Heart right ventricle (tissue), 16 donors: ENCODE measurements at regions not wholly inside any gene's neighbourhood (a gene's known extent, or its start where the extent isn't known, plus 50 kb on each side); places are given as distances from the start of the nearest gene placed in this dataset.

Experiments
- ATAC-seq, 8 donors: fragments of 200-7000 bp; cut with Tn5 transposase; one replicate each; pipeline ENCODE4 v1.9.1; 2020; ENCODE audit warnings: mild to moderate bottlenecking in 8 of 8, moderate library complexity in 8 of 8, moderate number of reproducible peaks in 1 of 8
- DNase-seq, 2 donors: peaks; one replicate each; pipeline ENCODE4 v3.0.0-alpha.2; 2020
- H3K27ac ChIP-seq, 10 donors: fragments of 200-600 bp; sonication (generic) in 2 of 10; one replicate each; pipeline versions ENCODE4 v1.5.0 to v1.8.0; 2020 to 2022; ENCODE audit warnings: mild to moderate bottlenecking in 3 of 10
- H3K27me3 ChIP-seq, 7 donors: fragments of 200-600 bp; one replicate each; pipeline ENCODE4 v1.8.0; 2021 to 2022; ENCODE audit warnings: mild to moderate bottlenecking in 2 of 7
- H3K36me3 ChIP-seq, 9 donors: fragments of 200-600 bp; sonication (generic) in 1 of 9; one replicate each; pipeline versions ENCODE4 v1.5.0 to v1.8.0; 2020 to 2022; ENCODE audit warnings: mild to moderate bottlenecking in 2 of 9
- H3K4me1 ChIP-seq, 9 donors: fragments of 200-600 bp; sonication (generic) in 1 of 9; one replicate each; pipeline versions ENCODE4 v1.5.0 to v1.8.0; 2020 to 2022; ENCODE audit warnings: mild to moderate bottlenecking in 4 of 9
- H3K4me3 ChIP-seq, 10 donors: fragments of 200-600 bp; sonication (generic) in 2 of 10; one replicate each; pipeline versions ENCODE4 v1.5.0 to v1.8.0; 2020 to 2022; ENCODE audit warnings: mild to moderate bottlenecking in 7 of 10, moderate library complexity in 2 of 10
- H3K9me3 ChIP-seq, 11 donors: fragments of 200-600 bp in 10 of 11; sonication (generic) in 2 of 11; one replicate each; pipeline versions ENCODE4 v1.5.0 to v1.8.0; 2013 to 2022; ENCODE audit warnings: mild to moderate bottlenecking in 2 of 11, control low read depth in 1 of 11, moderate library complexity in 1 of 11
- WGBS, 2 donors: extraction: QIAGEN DNeasy Blood & Tissue Kit; methylation state at CpG; one replicate each; pipeline ENCODE4 v1.1.7; 2013; ENCODE audit warnings: inconsistent platforms in 1 of 2; 5-methylcytosine and 5-hydroxymethylcytosine counted together
- intact Hi-C, 10 donors: fragments of 100-400 bp; cut with DNase I; formaldehyde crosslinking; loops; one replicate each; pipeline versions ENCODE4 v1.11.1 to v1.14.2; 2022
- TF ChIP-seq, protein P1 (sequence below), 9 donors: fragments of 200-600 bp; sonication (generic) in 2 of 9; IDR thresholded peaks; one replicate each; pipeline versions ENCODE4 v1.5.0 to v1.8.0; 2021 to 2022; ENCODE audit warnings: antibody characterized with exemption in 9 of 9, mild to moderate bottlenecking in 5 of 9, moderate library complexity in 1 of 9
- donor health status: Arrhythmogenic right ventricular cardiomyopathy.
- donor health status: ischemic (EF 13 %, LVEDD 7.1; RV severe dilation, severe dysfunction).
- donor health status: healthy with polysubstance abuse.
- donor health status: DM: no; HTN: yes; CAD: no.
- donor health status: DM: no; HTN: no; CAD: no.
- donor health status: ischemic (EF 25% LVEDD 6.9; RV normal size, moderate dysfunction).
- donor health status: ischemic (EF 25% LVEDD 5.7; RV mildly dilated, moderate dysfunction).
- donor health status: healthy.
- donor health status: DM: yes; HTN: yes; CAD: no.
- donor health status: Ischemic cardiomyopathy.
- donor health status: ischemic (EF 35%, LVEDD 5.7; RV mildly dilated, moderate dysfunction).
- donor health status: nonischemic (EF 11% LVEDD 7.7; RV severe dilation, severe dysfunction).
- donor health status: DM: yes; HTN: yes; CAD: no.
- donor health status: PGD.
- donor health status: ischemic (EF 29% LVEDD 5.4; RV normal size, mild dysfunction).
- donor health status: nonischemic (EF 23%, LVEDD 6.1; RV moderate dilation, normal function).

DNA sequence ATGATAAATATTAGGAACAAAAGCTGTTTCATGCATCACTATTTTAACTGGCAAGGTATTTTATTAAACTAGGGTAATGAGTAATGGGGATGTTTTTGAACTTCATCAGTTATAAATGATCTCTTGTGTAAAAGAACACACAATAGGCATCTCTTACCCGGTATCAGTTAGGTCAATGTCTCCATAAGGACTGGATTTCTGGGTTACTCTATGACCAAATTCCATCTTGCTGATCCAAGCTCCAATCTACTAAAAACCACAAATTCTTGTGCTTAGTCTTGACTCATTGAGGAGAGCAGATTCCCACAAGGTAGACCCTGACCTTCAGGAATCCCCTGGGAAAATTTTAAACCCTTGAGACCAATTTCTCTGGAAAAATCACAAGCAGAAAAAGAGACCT, 1167.7 kb downstream of the XPNPEP1 start:
- ATAC-seq (no peak), DNase-seq (no peak)
- no peaks in the 10 kb centered on the region for H3K27me3 ChIP-seq
- H3K27ac ChIP-seq = no peak overlapping the region
- H3K9me3 ChIP-seq = no peaks in the 10 kb centered on the region
- TF ChIP-seq, protein P1, sequence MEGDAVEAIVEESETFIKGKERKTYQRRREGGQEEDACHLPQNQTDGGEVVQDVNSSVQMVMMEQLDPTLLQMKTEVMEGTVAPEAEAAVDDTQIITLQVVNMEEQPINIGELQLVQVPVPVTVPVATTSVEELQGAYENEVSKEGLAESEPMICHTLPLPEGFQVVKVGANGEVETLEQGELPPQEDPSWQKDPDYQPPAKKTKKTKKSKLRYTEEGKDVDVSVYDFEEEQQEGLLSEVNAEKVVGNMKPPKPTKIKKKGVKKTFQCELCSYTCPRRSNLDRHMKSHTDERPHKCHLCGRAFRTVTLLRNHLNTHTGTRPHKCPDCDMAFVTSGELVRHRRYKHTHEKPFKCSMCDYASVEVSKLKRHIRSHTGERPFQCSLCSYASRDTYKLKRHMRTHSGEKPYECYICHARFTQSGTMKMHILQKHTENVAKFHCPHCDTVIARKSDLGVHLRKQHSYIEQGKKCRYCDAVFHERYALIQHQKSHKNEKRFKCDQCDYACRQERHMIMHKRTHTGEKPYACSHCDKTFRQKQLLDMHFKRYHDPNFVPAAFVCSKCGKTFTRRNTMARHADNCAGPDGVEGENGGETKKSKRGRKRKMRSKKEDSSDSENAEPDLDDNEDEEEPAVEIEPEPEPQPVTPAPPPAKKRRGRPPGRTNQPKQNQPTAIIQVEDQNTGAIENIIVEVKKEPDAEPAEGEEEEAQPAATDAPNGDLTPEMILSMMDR (IDR thresholded peaks at IDR 0.05) = no peak
- 85 to 97% methylated on average over 1 of the region's 1 CpG for WGBS, 2 donors
- no peaks in the 10 kb centered on the region for H3K36me3 ChIP-seq
- H3K4me1 ChIP-seq = no peaks in the 10 kb centered on the region
- intact Hi-C loops = no loop called here
- no peak overlapping the region for H3K4me3 ChIP-seq

DNA sequence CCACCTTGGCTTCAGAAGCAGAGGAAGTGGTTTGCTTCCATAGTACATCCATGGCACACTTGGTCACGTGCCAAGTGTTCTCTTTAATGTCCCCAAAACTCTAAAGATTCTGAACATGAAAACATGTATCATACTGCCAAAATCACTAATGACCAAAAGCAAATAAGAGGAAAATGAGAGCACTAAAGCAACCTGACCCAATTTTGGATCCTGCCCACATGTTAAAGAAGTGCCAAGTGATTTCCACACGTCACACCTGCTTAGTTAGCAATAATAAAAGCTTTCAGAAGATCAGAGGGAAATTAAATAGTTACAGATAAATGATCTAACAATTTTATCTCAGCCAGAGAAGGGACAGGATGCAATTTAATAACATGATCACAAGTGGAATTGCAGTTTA, 1170.0 kb downstream of the XPNPEP1 start:
- no peak for ATAC-seq
- H3K27me3 ChIP-seq = no peaks in the 10 kb centered on the region
- intact Hi-C loops = no loop called here
- no peak overlapping the region for H3K4me3 ChIP-seq
- no peaks in the 10 kb centered on the region for H3K9me3 ChIP-seq
- no peak for DNase-seq
- 32 to 46% methylated on average over 2 of the region's 2 CpGs for WGBS, 2 donors
- H3K4me1 ChIP-seq = no peaks in the 10 kb centered on the region
- TF ChIP-seq, protein P1 (IDR thresholded peaks at IDR 0.05) = no peak
- H3K36me3 ChIP-seq = no peaks in the 10 kb centered on the region
- H3K27ac ChIP-seq = no peak overlapping the region

DNA sequence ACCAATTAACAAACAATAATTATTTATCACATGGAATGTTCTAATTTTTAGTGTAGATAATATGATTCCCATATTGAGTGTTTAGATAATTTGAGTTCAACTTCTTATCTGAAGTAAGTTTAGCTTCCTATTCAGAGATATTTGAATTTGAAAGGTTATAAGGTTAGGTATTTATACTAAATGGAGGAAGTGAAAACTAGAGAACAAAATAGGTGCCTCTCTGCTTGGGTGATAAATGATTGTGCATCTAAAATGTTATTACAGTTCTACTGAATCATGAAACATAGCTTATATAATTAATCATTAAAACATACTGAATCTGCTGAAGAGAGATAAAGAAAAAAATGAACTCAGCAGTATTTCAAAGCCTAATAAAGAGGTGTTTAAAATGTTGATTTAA, 1174.3 kb downstream of the XPNPEP1 start:
- no peak for ATAC-seq
- intact Hi-C loops = no loop called here

DNA sequence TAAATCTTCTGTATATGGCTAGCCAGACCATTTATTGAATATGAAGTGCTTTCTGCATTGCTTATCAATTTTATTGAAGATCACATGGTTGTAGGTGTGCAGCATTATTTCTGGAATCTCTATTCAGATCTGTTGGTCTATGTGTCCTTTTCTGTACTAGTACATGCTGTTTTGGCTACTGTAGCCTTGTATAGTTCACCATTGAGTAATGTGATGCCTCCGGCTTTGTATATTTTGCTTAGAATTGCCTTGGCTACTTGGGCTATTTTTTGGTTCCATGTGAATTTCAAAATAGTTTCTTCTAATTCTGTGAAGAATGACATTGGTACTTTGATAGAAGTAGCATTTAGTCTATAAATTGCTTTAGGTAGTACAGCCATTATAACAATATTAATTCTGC, 1187.2 kb downstream of the XPNPEP1 start:
- H3K27me3 ChIP-seq = no peaks in the 10 kb centered on the region
- ATAC-seq (no peak), DNase-seq (no peak)
- WGBS, 2 donors = 96% methylated on average over 1 of the region's 1 CpG
- H3K4me3 ChIP-seq = no peak overlapping the region
- TF ChIP-seq, protein P1 (IDR thresholded peaks at IDR 0.05) = no peak
- H3K36me3 ChIP-seq = no peaks in the 10 kb centered on the region
- intact Hi-C loops = no loop called here
- no peaks in the 10 kb centered on the region for H3K4me1 ChIP-seq
- H3K9me3 ChIP-seq = peaks cover 0 to 11% (median 0%) of the 10 kb centered on the region in 11 donors
- H3K27ac ChIP-seq = no peak overlapping the region

More for the DNA sequence above, 1174.3 kb downstream of the XPNPEP1 start:
- TF ChIP-seq, protein P1 (IDR thresholded peaks at IDR 0.05) = no peak
- Histone ChIP-seq H3K36me3 (no peaks in the 10 kb centered on the region), H3K27me3 (no peaks in the 10 kb centered on the region), H3K27ac (no peak overlapping the region), H3K4me1 (no peaks in the 10 kb centered on the region), H3K9me3 (no peaks in the 10 kb centered on the region), H3K4me3 (no peak overlapping the region)
- no peak for DNase-seq

DNA sequence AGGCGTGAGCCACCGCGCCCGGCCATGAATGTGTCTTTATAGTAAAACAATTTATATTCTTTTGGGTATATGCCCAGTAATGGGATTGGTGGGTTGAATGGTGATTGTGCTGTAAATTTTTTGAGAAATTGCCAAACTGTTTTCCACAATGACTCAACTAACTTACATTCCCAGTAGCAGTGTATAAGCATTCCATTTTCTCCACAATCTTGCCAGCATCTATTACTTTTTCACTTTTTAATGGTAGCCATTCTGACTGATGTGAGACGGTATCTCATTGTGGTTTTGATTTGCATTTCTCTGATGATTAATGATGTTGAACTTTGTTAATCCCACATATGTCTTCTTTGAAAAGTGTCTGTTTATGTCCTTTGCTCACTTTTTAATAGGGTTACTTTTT, 1187.9 kb downstream of the XPNPEP1 start:
- DNase-seq = no peak
- H3K4me1 ChIP-seq = no peaks in the 10 kb centered on the region
- TF ChIP-seq, protein P1 (IDR thresholded peaks at IDR 0.05) = no peak

More for the DNA sequence above, 1187.9 kb downstream of the XPNPEP1 start:
- Histone ChIP-seq H3K36me3 (no peaks in the 10 kb centered on the region), H3K27me3 (no peaks in the 10 kb centered on the region), H3K4me3 (no peak overlapping the region), H3K27ac (no peak overlapping the region), H3K9me3 (peaks cover 0 to 11% (median 0%) of the 10 kb centered on the region in 11 donors)
- intact Hi-C loops = no loop called here
- no peak for ATAC-seq
- 93 to 95% methylated on average over 5 of the region's 5 CpGs for WGBS, 2 donors
